ENCODE measurements at regions not wholly inside any gene's neighbourhood (a gene's known extent, or its start where the extent isn't known, plus 50 kb on each side); places are given as distances from the start of the nearest gene placed in this dataset.

DNA sequence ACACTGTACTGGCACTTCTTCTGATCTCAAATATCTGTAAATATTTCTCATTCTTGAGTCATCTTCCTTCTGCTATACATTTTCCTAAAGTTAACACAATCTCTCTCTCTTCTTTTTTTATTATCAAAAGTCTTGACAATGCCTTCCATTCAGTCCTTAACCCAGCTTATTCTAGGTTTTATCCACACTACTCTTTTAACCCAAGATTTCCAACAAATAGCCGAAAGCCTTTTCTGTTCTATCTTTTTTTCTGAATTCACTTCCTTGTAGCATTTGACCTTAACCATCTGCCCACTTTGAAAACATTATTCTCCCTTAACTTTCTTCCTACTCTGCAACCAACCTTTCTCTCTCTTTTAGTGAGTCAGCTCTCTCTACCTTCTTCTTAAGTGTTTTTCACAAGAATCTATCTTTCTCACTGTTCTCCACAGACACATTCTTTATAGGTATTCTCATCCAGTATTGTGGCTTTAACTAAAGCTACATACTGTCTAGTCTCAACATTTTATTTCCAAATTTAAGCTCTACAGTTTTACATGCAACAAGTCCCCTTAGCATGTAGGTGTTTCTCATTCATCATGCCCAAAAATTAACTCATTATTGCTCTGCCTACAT, 915.6 kb downstream of the KCNMA1 start:
- TF ChIP-seq, protein P1, sequence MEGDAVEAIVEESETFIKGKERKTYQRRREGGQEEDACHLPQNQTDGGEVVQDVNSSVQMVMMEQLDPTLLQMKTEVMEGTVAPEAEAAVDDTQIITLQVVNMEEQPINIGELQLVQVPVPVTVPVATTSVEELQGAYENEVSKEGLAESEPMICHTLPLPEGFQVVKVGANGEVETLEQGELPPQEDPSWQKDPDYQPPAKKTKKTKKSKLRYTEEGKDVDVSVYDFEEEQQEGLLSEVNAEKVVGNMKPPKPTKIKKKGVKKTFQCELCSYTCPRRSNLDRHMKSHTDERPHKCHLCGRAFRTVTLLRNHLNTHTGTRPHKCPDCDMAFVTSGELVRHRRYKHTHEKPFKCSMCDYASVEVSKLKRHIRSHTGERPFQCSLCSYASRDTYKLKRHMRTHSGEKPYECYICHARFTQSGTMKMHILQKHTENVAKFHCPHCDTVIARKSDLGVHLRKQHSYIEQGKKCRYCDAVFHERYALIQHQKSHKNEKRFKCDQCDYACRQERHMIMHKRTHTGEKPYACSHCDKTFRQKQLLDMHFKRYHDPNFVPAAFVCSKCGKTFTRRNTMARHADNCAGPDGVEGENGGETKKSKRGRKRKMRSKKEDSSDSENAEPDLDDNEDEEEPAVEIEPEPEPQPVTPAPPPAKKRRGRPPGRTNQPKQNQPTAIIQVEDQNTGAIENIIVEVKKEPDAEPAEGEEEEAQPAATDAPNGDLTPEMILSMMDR (conservative IDR thresholded peaks at IDR 0.05; ENCODE audit: low read depth, low read length) = no peak
- no peak for TF ChIP-seq EZH2 (IDR thresholded peaks at IDR 0.05; ENCODE audit: borderline replicate concordance, low read depth, low read length, poor library complexity, severe bottlenecking)

Measured in A673 (cell line).